Loucy (cell line): ENCODE measurements at regions not wholly inside any gene's neighbourhood (a gene's known extent, or its start where the extent isn't known, plus 50 kb on each side); places are given as distances from the start of the nearest gene placed in this dataset.

ENCODE experiments used
- H2AFZ ChIP-seq: fragments of 200-600 bp; sonication (generic); 2 replicates; pipeline ENCODE4 v1.6.0; 2016; ENCODE audit warnings: antibody characterized with exemption, mild to moderate bottlenecking, low read length, moderate library complexity
- H3F3A ChIP-seq: fragments of 200-600 bp; 2 replicates; pipeline ENCODE4 v1.6.0; 2016; ENCODE audit warnings: antibody characterized with exemption, low read depth, mild to moderate bottlenecking
- H3K27me3 ChIP-seq: fragments of 200-600 bp; sonication (generic); 2 replicates; pipeline ENCODE4 v1.6.1; 2014; ENCODE audit warnings: low read length, mild to moderate bottlenecking; ENCODE audit not compliant: insufficient read depth, poor library complexity, severe bottlenecking
- H3K36me3 ChIP-seq: fragments of 200-600 bp; sonication (generic); 2 replicates; pipeline ENCODE4 v1.6.1; 2016; ENCODE audit warnings: low read length; ENCODE audit not compliant: insufficient read depth
- H3K4me1 ChIP-seq: fragments of 200-600 bp; sonication (generic); 2 replicates; pipeline ENCODE4 v1.5.1; 2014; ENCODE audit warnings: low read length, mild to moderate bottlenecking; ENCODE audit not compliant: insufficient read depth, poor library complexity, severe bottlenecking
- H3K4me2 ChIP-seq: fragments of 200-600 bp; sonication (generic); 2 replicates; pipeline ENCODE4 v1.6.0; 2014; ENCODE audit warnings: antibody characterized with exemption, low read length, low read depth, mild to moderate bottlenecking; ENCODE audit not compliant: poor library complexity, severe bottlenecking
- H3K4me3 ChIP-seq: fragments of 200-600 bp; sonication (generic); 2 replicates; pipeline ENCODE4 v1.5.1; 2014; ENCODE audit warnings: low read length, mild to moderate bottlenecking, mixed read lengths; ENCODE audit not compliant: poor library complexity, severe bottlenecking
- H3K79me2 ChIP-seq: fragments of 200-600 bp; sonication (generic); 2 replicates; pipeline ENCODE4 v1.6.1; 2014; ENCODE audit warnings: low read length; ENCODE audit not compliant: insufficient read depth
- H3K9ac ChIP-seq: fragments of 200-600 bp; sonication (generic); 2 replicates; pipeline ENCODE4 v1.6.0; 2014; ENCODE audit warnings: mild to moderate bottlenecking, low read depth, low read length, moderate library complexity; ENCODE audit not compliant: poor library complexity, severe bottlenecking
- H3K9me2 ChIP-seq: fragments of 200-600 bp; sonication (generic); replicated peaks from 2 replicates; pipeline ENCODE4 v1.6.1; 2016; ENCODE audit warnings: low read depth, low read length, mixed read lengths
- H3K9me3 ChIP-seq: fragments of 200-600 bp; sonication (generic); 2 replicates; pipeline ENCODE4 v1.6.1; 2014; ENCODE audit warnings: mild to moderate bottlenecking, antibody characterized with exemption, low read length, low read depth; ENCODE audit not compliant: insufficient read depth
- H4K20me1 ChIP-seq: fragments of 200-600 bp; sonication (generic); 2 replicates; pipeline ENCODE4 v1.6.0; 2014; ENCODE audit warnings: antibody characterized with exemption, low read length, mild to moderate bottlenecking; ENCODE audit not compliant: insufficient read depth, poor library complexity, severe bottlenecking
- CTCF ChIP-seq: fragments of 200-600 bp; sonication (generic); conservative IDR thresholded peaks from 2 replicates; pipeline ENCODE4 v1.5.1; 2014; ENCODE audit warnings: mild to moderate bottlenecking, antibody characterized with exemption, low read length
- EZH2phosphoT487 ChIP-seq: fragments of 200-600 bp; IDR thresholded peaks from 2 replicates; pipeline ENCODE4 v1.6.1; 2018; ENCODE audit warnings: antibody characterized with exemption, mild to moderate bottlenecking, moderate library complexity, borderline replicate concordance

- Histone ChIP-seq H3K4me1 (no peaks in the 10 kb centered on the region), H3K27me3 (no peaks in the 10 kb centered on the region), H4K20me1 (no peaks in the 10 kb centered on the region), H3K9ac (no peak overlapping the region), H3K9me2 (no peaks in the 10 kb centered on the region), H3K4me3 (no peak overlapping the region), H3K9me3 (no peaks in the 10 kb centered on the region), H3K4me2 (no peak overlapping the region), H3F3A (no peaks in the 10 kb centered on the region), H3K36me3 (no peaks in the 10 kb centered on the region), H3K79me2 (no peaks in the 10 kb centered on the region), H2AFZ (no peak overlapping the region)
- TF ChIP-seq CTCF (no peak), EZH2phosphoT487 (no peak)
These were observed 943.8 kb upstream of the TYRP1 start for GRCh38 chr9:11749396-11749795.

GRCh38 chr9:11755951-11756350 lies 937.2 kb upstream of the TYRP1 start:
- no peaks in the 10 kb centered on the region for H3K79me2 ChIP-seq
- H3F3A ChIP-seq, result no peaks in the 10 kb centered on the region
- TF ChIP-seq EZH2phosphoT487 (no peak), CTCF (no peak)
- H3K4me2 ChIP-seq, result no peak overlapping the region
- H3K9ac ChIP-seq, result no peak overlapping the region
- no peaks in the 10 kb centered on the region for H3K9me3 ChIP-seq
- H3K9me2 ChIP-seq, result no peaks in the 10 kb centered on the region
- no peak overlapping the region for H2AFZ ChIP-seq
- H3K4me1 ChIP-seq, result no peaks in the 10 kb centered on the region
- no peaks in the 10 kb centered on the region for H3K27me3 ChIP-seq
- no peaks in the 10 kb centered on the region for H4K20me1 ChIP-seq
- H3K36me3 ChIP-seq, result no peaks in the 10 kb centered on the region
- no peak overlapping the region for H3K4me3 ChIP-seq

- Histone ChIP-seq H3K36me3 (no peaks in the 10 kb centered on the region), H3K9me2 (no peaks in the 10 kb centered on the region), H3F3A (no peaks in the 10 kb centered on the region), H3K79me2 (no peaks in the 10 kb centered on the region), H3K4me2 (no peak overlapping the region), H3K4me3 (no peak overlapping the region), H3K4me1 (no peaks in the 10 kb centered on the region), H2AFZ (no peak overlapping the region), H4K20me1 (no peaks in the 10 kb centered on the region), H3K9ac (no peak overlapping the region), H3K9me3 (no peaks in the 10 kb centered on the region), H3K27me3 (no peaks in the 10 kb centered on the region)
- TF ChIP-seq EZH2phosphoT487 (no peak), CTCF (no peak)
These were observed 935.8 kb upstream of the TYRP1 start for GRCh38 chr9:11757408-11757807.
